ENCODE measurements at regions not wholly inside any gene's neighbourhood (a gene's known extent, or its start where the extent isn't known, plus 50 kb on each side); places are given as distances from the start of the nearest gene placed in this dataset.
A peak's percentile ranks its signal among the peaks of the same experiment; 100 is the strongest.

- H3K27ac ChIP-seq (ENCODE audit: low read depth in 2 of 2, low read length in 2 of 2) = no peak overlapping the region
- TF ChIP-seq CTCF (IDR thresholded peaks at IDR 0.05; ENCODE audit: borderline replicate concordance, extremely low read depth, insufficient read depth) = no peak
- H3K4me3 ChIP-seq (ENCODE audit: low read length in 3 of 3) = no peak overlapping the region
- no peaks in the 10 kb centered on the region for H3K9me3 ChIP-seq (ENCODE audit: control insufficient read depth in 2 of 3, insufficient read depth in 1 of 3, low read length in 3 of 3)
- no peaks in the 10 kb centered on the region for H3K36me3 ChIP-seq (ENCODE audit: control insufficient read depth in 2 of 3, insufficient read depth in 3 of 3, low read length in 3 of 3)
- FAIRE-seq = no peak
- peaks cover 0 to 4% (median 4%) of the 10 kb centered on the region in 3 donors for H3K4me1 ChIP-seq (ENCODE audit: control insufficient read depth in 2 of 3, insufficient read depth in 2 of 3, low read depth in 1 of 3, low read length in 3 of 3)
- no peak for DNase-seq
- no peak overlapping the region for H3K9ac ChIP-seq (ENCODE audit: low read length in 3 of 3)
- intact Hi-C loops (cut with DNase I) = no loop called here
- H3K27me3 ChIP-seq (ENCODE audit: control insufficient read depth, insufficient read depth, low read length) = no peaks in the 10 kb centered on the region
Measured at GRCh38 chr2:163351966-163352365, 383.8 kb downstream of the FIGN start.

- H3K9me3 ChIP-seq (ENCODE audit: control insufficient read depth in 2 of 3, insufficient read depth in 1 of 3, low read length in 3 of 3) = no peaks in the 10 kb centered on the region
- peaks cover 0 to 4% (median 4%) of the 10 kb centered on the region in 3 donors for H3K4me1 ChIP-seq (ENCODE audit: control insufficient read depth in 2 of 3, insufficient read depth in 2 of 3, low read depth in 1 of 3, low read length in 3 of 3)
- H3K27ac ChIP-seq (ENCODE audit: low read depth in 2 of 2, low read length in 2 of 2) = no peak overlapping the region
- intact Hi-C loops (cut with DNase I) = no loop called here
- no peak overlapping the region for H3K9ac ChIP-seq (ENCODE audit: low read length in 3 of 3)
- H3K27me3 ChIP-seq (ENCODE audit: control insufficient read depth, insufficient read depth, low read length) = no peaks in the 10 kb centered on the region
- TF ChIP-seq CTCF (IDR thresholded peaks at IDR 0.05; ENCODE audit: borderline replicate concordance, extremely low read depth, insufficient read depth) = no peak
- no peak for DNase-seq
- FAIRE-seq = no peak
- no peak overlapping the region for H3K4me3 ChIP-seq (ENCODE audit: low read length in 3 of 3)
- H3K36me3 ChIP-seq (ENCODE audit: control insufficient read depth in 2 of 3, insufficient read depth in 3 of 3, low read length in 3 of 3) = no peaks in the 10 kb centered on the region
Measured at GRCh38 chr2:163351143-163351542, 384.7 kb downstream of the FIGN start.

GRCh38 chr2:163348857-163349380 lies 386.9 kb downstream of the FIGN start:
- no peaks in the 10 kb centered on the region for H3K36me3 ChIP-seq (ENCODE audit: control insufficient read depth in 2 of 3, insufficient read depth in 3 of 3, low read length in 3 of 3)
- TF ChIP-seq CTCF (IDR thresholded peaks at IDR 0.05; ENCODE audit: borderline replicate concordance, extremely low read depth, insufficient read depth) = no peak
- H3K4me1 ChIP-seq (ENCODE audit: control insufficient read depth in 2 of 3, insufficient read depth in 2 of 3, low read depth in 1 of 3, low read length in 3 of 3) = peaks cover 0 to 4% (median 4%) of the 10 kb centered on the region in 3 donors
- H3K4me3 ChIP-seq (ENCODE audit: low read length in 3 of 3) = peak overlapping the region; percentile 41 to 66 (median 56)
- peak; percentile 11 to 68 (median 34) for DNase-seq
- no peak for FAIRE-seq
- H3K27ac ChIP-seq (ENCODE audit: low read depth in 2 of 2, low read length in 2 of 2) = peak overlapping the region; percentile 65 to 88
- H3K27me3 ChIP-seq (ENCODE audit: control insufficient read depth, insufficient read depth, low read length) = no peaks in the 10 kb centered on the region
- no peak overlapping the region for H3K9ac ChIP-seq (ENCODE audit: low read length in 3 of 3)
- H3K9me3 ChIP-seq (ENCODE audit: control insufficient read depth in 2 of 3, insufficient read depth in 1 of 3, low read length in 3 of 3) = no peaks in the 10 kb centered on the region
- intact Hi-C loops (cut with DNase I) = loop anchor here (10.0 kb wide), 1 partner anchor 716 kb away; no protein-coding TSS in a partner anchor
